Peyer's patch (tissue), 4 donors: ENCODE measurements at regions not wholly inside any gene's neighbourhood (a gene's known extent, or its start where the extent isn't known, plus 50 kb on each side); places are given as distances from the start of the nearest gene placed in this dataset.

Source experiments
- POLR2A ChIP-seq, 2 donors: fragments of 450-650 bp; IDR thresholded peaks; one replicate each; pipeline ENCODE4 v1.5.1; 2017; ENCODE audit warnings: antibody characterized with exemption in 2 of 2, mild to moderate bottlenecking in 2 of 2, moderate library complexity in 2 of 2
- TF ChIP-seq, protein P1 (sequence below), 6 experiments: fragments of 450-650 bp in 4 of 6; fragments of 200-600 bp in 2 of 6; sonication (generic) in 1 of 6; IDR thresholded peaks; one replicate each; pipeline ENCODE4 v1.5.1; 2017 to 2019; ENCODE audit warnings: antibody characterized with exemption in 6 of 6, mild to moderate bottlenecking in 3 of 6, moderate library complexity in 1 of 6

DNA sequence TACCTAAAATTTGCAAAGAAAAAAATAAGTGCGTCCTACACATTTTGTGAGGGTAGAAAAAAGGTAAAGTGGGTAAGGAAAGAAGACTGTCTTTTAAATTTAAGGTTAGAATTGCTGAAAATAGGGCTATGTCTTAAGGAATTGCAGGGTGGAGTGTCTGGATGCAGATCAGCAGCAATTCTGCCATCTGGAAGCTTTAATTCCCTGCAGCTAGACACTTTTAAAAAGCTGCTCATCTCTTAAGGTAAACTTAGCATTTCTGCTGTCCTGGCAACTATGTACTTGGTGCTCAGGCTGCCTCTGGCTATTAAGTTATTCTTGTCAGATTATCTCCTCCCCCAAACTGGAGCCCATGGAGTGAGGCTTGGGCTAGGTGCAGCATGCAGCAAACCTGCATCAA is 420.2 kb downstream of the SI start:
- TF ChIP-seq POLR2A (IDR thresholded peaks at IDR 0.05): no peak
- TF ChIP-seq, protein P1, sequence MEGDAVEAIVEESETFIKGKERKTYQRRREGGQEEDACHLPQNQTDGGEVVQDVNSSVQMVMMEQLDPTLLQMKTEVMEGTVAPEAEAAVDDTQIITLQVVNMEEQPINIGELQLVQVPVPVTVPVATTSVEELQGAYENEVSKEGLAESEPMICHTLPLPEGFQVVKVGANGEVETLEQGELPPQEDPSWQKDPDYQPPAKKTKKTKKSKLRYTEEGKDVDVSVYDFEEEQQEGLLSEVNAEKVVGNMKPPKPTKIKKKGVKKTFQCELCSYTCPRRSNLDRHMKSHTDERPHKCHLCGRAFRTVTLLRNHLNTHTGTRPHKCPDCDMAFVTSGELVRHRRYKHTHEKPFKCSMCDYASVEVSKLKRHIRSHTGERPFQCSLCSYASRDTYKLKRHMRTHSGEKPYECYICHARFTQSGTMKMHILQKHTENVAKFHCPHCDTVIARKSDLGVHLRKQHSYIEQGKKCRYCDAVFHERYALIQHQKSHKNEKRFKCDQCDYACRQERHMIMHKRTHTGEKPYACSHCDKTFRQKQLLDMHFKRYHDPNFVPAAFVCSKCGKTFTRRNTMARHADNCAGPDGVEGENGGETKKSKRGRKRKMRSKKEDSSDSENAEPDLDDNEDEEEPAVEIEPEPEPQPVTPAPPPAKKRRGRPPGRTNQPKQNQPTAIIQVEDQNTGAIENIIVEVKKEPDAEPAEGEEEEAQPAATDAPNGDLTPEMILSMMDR (IDR thresholded peaks at IDR 0.05): no peak
